ENCODE measurements at regions not wholly inside any gene's neighbourhood (a gene's known extent, or its start where the extent isn't known, plus 50 kb on each side); places are given as distances from the start of the nearest gene placed in this dataset.

DNA sequence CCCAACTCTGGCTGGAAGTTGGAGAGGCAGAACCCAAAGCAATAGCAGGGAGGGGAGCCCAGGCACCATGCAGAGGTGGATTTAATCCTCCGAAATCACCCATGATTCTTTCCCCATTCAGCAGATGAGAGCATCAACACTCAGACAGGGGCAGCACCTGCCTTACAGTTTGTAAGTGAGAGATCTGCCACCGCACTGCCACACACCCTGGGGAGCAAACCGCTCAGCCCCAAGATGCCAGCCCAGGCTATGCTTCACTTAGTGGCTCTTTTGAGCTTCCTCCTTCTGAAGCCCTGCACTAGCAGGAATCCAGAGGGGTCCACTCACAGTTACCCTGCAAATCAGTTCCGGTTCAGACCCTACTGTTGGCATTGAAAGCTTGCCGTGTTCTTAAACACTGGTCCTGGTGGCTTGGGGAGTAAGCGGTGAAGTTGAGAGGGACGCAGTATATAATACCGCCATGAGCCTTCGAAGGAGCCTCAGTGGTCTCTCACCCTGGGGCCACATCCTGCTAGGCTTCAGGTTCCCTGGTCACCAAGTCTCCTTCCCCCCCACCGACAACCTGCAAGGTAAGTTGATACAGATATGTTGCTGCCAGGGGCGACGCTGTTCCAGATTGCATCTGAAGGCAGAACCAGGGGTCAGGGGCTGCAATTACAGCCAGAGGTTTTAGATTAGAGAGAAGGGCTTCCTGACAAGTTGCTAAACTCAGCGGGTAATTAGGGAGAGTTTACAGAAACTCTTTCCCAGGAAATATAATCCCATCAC lies 72.0 kb upstream of the CCND2 start:
- H3K27me3 ChIP-seq (ENCODE audit: insufficient read depth), result peaks cover 68% of the 10 kb centered on the region
- TF ChIP-seq ELF1 (IDR thresholded peaks at IDR 0.05) (no peak), TAF1 (IDR thresholded peaks at IDR 0.05; ENCODE audit: borderline replicate concordance, low read depth, low read length) (no peak), GATA2 (CRISPR knock-in tag; IDR thresholded peaks at IDR 0.05) (no peak), RCOR1 (IDR thresholded peaks at IDR 0.05; ENCODE audit: low read length) (no peak), SIN3A (IDR thresholded peaks at IDR 0.05; ENCODE audit: borderline replicate concordance, low read depth, low read length) (no peak), GABPA (IDR thresholded peaks at IDR 0.05; ENCODE audit: low read depth) (no peak), MEF2A (IDR thresholded peaks at IDR 0.05; ENCODE audit: borderline replicate concordance, low read depth) (no peak), CHD2 (IDR thresholded peaks at IDR 0.05; ENCODE audit: low read length, partially characterized antibody) (no peak), RAD21 (IDR thresholded peaks at IDR 0.05; ENCODE audit: low read length) (no peak), FOXJ3 (CRISPR knock-in tag; IDR thresholded peaks at IDR 0.05) (no peak), POLR2AphosphoS5 (IDR thresholded peaks at IDR 0.05; ENCODE audit: low read depth, low read length) (no peak), SMC3 (IDR thresholded peaks at IDR 0.05; ENCODE audit: low read depth, low read length) (no peak), JUND (IDR thresholded peaks at IDR 0.05) (no peak)
- TF ChIP-seq, protein P1, sequence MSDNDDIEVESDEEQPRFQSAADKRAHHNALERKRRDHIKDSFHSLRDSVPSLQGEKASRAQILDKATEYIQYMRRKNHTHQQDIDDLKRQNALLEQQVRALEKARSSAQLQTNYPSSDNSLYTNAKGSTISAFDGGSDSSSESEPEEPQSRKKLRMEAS (IDR thresholded peaks at IDR 0.05; ENCODE audit: low read depth), result no peak
- TF ChIP-seq, protein P2, sequence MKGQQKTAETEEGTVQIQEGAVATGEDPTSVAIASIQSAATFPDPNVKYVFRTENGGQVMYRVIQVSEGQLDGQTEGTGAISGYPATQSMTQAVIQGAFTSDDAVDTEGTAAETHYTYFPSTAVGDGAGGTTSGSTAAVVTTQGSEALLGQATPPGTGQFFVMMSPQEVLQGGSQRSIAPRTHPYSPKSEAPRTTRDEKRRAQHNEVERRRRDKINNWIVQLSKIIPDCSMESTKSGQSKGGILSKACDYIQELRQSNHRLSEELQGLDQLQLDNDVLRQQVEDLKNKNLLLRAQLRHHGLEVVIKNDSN (IDR thresholded peaks at IDR 0.05; ENCODE audit: borderline replicate concordance, low read depth), result no peak
- TF ChIP-seq, protein P3, sequence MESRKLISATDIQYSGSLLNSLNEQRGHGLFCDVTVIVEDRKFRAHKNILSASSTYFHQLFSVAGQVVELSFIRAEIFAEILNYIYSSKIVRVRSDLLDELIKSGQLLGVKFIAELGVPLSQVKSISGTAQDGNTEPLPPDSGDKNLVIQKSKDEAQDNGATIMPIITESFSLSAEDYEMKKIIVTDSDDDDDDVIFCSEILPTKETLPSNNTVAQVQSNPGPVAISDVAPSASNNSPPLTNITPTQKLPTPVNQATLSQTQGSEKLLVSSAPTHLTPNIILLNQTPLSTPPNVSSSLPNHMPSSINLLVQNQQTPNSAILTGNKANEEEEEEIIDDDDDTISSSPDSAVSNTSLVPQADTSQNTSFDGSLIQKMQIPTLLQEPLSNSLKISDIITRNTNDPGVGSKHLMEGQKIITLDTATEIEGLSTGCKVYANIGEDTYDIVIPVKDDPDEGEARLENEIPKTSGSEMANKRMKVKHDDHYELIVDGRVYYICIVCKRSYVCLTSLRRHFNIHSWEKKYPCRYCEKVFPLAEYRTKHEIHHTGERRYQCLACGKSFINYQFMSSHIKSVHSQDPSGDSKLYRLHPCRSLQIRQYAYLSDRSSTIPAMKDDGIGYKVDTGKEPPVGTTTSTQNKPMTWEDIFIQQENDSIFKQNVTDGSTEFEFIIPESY (IDR thresholded peaks at IDR 0.05; ENCODE audit: borderline replicate concordance, low read depth), result no peak
- no peak overlapping the region for H2AFZ ChIP-seq (ENCODE audit: low read depth)
- H3K4me3 ChIP-seq (ENCODE audit: low read depth in 2 of 2, low read length in 1 of 2), result no peak overlapping the region
- no peaks in the 10 kb centered on the region for H3K9me3 ChIP-seq
- CTCF ChIA-PET, result interaction anchor here (1.4 kb wide), 1 partner anchor 75 kb away, joined by 3 read pairs; no protein-coding TSS in a partner anchor
- DNase-seq, result no peak
- H3K9me2 ChIP-seq, result no peaks in the 10 kb centered on the region
- H4K20me1 ChIP-seq (ENCODE audit: insufficient read depth), result no peaks in the 10 kb centered on the region
- H3F3A ChIP-seq (replicated peaks; ENCODE audit: insufficient read depth), result no peaks in the 10 kb centered on the region
- no peak overlapping the region for H3K4me2 ChIP-seq
- H3K79me2 ChIP-seq (ENCODE audit: insufficient read depth), result no peaks in the 10 kb centered on the region
- no peaks in the 10 kb centered on the region for H3K4me1 ChIP-seq (ENCODE audit: control insufficient read depth in 1 of 2, insufficient read depth in 2 of 2, low read depth in 1 of 2, low read length in 1 of 2)
- H3K9ac ChIP-seq, result no peak overlapping the region
- H3K27ac ChIP-seq (ENCODE audit: low read depth in 2 of 2, low read length in 1 of 2), result no peak overlapping the region
- POLR2A ChIA-PET, result no interaction called here
- WGBS (ENCODE audit: low lambda C conversion rate), result 22% methylated on average over 13 of the region's 13 CpGs
- H3K36me3 ChIP-seq (replicated peaks in 1 of 2; ENCODE audit: control insufficient read depth in 1 of 2, insufficient read depth in 2 of 2, low read length in 1 of 2), result no peaks in the 10 kb centered on the region
